ENCODE measurements at regions not wholly inside any gene's neighbourhood (a gene's known extent, or its start where the extent isn't known, plus 50 kb on each side); places are given as distances from the start of the nearest gene placed in this dataset.
A peak's percentile ranks its signal among the peaks of the same experiment; 100 is the strongest.
"Not testable (repeated sequence)": the region's sequence is repeated elsewhere in the genome, so short reads cannot be mapped to it uniquely, and the experiment has no call there.

GRCh38 chr7:27025270-27025669 lies 70.5 kb downstream of the HOXA1 start:
- no peak for TF ChIP-seq CTCF (IDR thresholded peaks at IDR 0.05)
- no peak for TF ChIP-seq EZH2 (IDR thresholded peaks at IDR 0.05)
- TF ChIP-seq EZH2phosphoT487 (IDR thresholded peaks at IDR 0.05), result no peak
- Histone ChIP-seq H2AFZ (replicated peaks) (peak overlapping the region; percentile 72), H3K4me2 (no peak overlapping the region), H3K9ac (no peak overlapping the region), H3K27ac (no peak overlapping the region), H3K4me1 (peaks cover 18% of the 10 kb centered on the region), H3K79me2 (ENCODE audit: low read depth) (no peaks in the 10 kb centered on the region), H3K9me3 (ENCODE audit: low read depth) (no peaks in the 10 kb centered on the region), H3F3A (ENCODE audit: low read depth) (peaks cover 7% of the 10 kb centered on the region), H3K4me3 (no peak overlapping the region), H3K27me3 (peaks cover 28% of the 10 kb centered on the region), H4K20me1 (ENCODE audit: low read depth) (no peaks in the 10 kb centered on the region), H3K36me3 (no peaks in the 10 kb centered on the region)
- peaks cover 1% of the 10 kb centered on the region for H3K4me1 Mint-ChIP-seq
- DNase-seq (ENCODE audit: low spot score), result no peak
- no peak overlapping the region for H3K27ac Mint-ChIP-seq
- no peaks in the 10 kb centered on the region for H3K36me3 Mint-ChIP-seq
- no peak overlapping the region for H3K4me3 Mint-ChIP-seq
- H3K27me3 Mint-ChIP-seq (ENCODE audit: insufficient read depth, low read depth), result peaks cover 4% of the 10 kb centered on the region
- H3K9me3 Mint-ChIP-seq, result no peaks in the 10 kb centered on the region

- Histone ChIP-seq H3K4me1 (no peaks in the 10 kb centered on the region), H3K27me3 (no peaks in the 10 kb centered on the region), H4K20me1 (ENCODE audit: low read depth) (no peaks in the 10 kb centered on the region), H3K9me3 (ENCODE audit: low read depth) (peaks cover 7% of the 10 kb centered on the region), H3K4me2 (no peak overlapping the region), H3K27ac (no peak overlapping the region), H3K9ac (no peak overlapping the region), H3K36me3 (no peaks in the 10 kb centered on the region), H3K4me3 (no peak overlapping the region), H3K79me2 (ENCODE audit: low read depth) (no peaks in the 10 kb centered on the region), H3F3A (ENCODE audit: low read depth) (no peaks in the 10 kb centered on the region), H2AFZ (replicated peaks) (no peak overlapping the region)
- no peak for DNase-seq (ENCODE audit: low spot score)
- Mint-ChIP-seq H3K27me3 (ENCODE audit: insufficient read depth, low read depth) (peaks cover 5% of the 10 kb centered on the region), H3K4me3 (no peak overlapping the region), H3K4me1 (no peaks in the 10 kb centered on the region), H3K27ac (no peak overlapping the region), H3K9me3 (peaks cover 24% of the 10 kb centered on the region), H3K36me3 (no peaks in the 10 kb centered on the region)
- TF ChIP-seq CTCF (IDR thresholded peaks at IDR 0.05) (no peak), EZH2 (IDR thresholded peaks at IDR 0.05) (no peak), EZH2phosphoT487 (IDR thresholded peaks at IDR 0.05) (no peak)
Measured at GRCh38 chr7:27010068-27010467, 85.7 kb downstream of the HOXA1 start.

- H3K27me3 ChIP-seq, result no peaks in the 10 kb centered on the region
- peaks cover 33% of the 10 kb centered on the region for H3K9me3 Mint-ChIP-seq
- no peak overlapping the region for H3K9ac ChIP-seq
- H3K4me2 ChIP-seq, result no peak overlapping the region
- peaks cover 6% of the 10 kb centered on the region for H3K27me3 Mint-ChIP-seq (ENCODE audit: insufficient read depth, low read depth)
- H3K9me3 ChIP-seq (ENCODE audit: low read depth), result no peaks in the 10 kb centered on the region
- no peak overlapping the region for H3K27ac Mint-ChIP-seq
- H3K36me3 Mint-ChIP-seq, result no peaks in the 10 kb centered on the region
- DNase-seq (ENCODE audit: low spot score), result no peak
- no peak overlapping the region for H3K27ac ChIP-seq
- peaks cover 5% of the 10 kb centered on the region for H3K4me1 ChIP-seq
- H3K4me3 ChIP-seq, result no peak overlapping the region
- no peak overlapping the region for H3K4me3 Mint-ChIP-seq
- no peaks in the 10 kb centered on the region for H3K36me3 ChIP-seq
- H3K4me1 Mint-ChIP-seq, result peaks cover 5% of the 10 kb centered on the region
- no peaks in the 10 kb centered on the region for H3K79me2 ChIP-seq (ENCODE audit: low read depth)
- TF ChIP-seq EZH2phosphoT487 (IDR thresholded peaks at IDR 0.05), result no peak
- no peak for TF ChIP-seq CTCF (IDR thresholded peaks at IDR 0.05)
- TF ChIP-seq EZH2 (IDR thresholded peaks at IDR 0.05), result no peak
- no peaks in the 10 kb centered on the region for H4K20me1 ChIP-seq (ENCODE audit: low read depth)
- no peak overlapping the region for H2AFZ ChIP-seq (replicated peaks)
- no peaks in the 10 kb centered on the region for H3F3A ChIP-seq (ENCODE audit: low read depth)
Measured at GRCh38 chr7:27000496-27000895, 95.3 kb downstream of the HOXA1 start.

DNA sequence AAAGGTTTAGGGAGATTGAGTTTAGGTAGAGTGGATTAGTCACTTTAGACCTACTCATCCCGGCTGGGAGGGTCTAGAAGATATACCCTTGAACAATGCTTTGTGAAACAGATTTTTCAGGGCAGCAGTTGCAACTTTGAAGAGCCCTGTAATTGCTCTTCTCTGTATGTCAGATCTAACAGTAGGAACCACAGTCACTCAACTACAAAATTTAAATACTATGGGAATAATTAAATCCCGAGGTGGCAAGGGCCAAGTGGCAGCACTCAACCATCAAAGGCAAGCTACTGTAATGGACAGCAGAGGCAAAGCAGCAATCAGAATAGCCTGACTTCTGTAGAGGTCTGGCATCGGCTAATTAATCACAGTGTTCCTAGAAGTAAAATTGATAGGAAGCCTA lies 97.5 kb downstream of the HOXA1 start:
- H3K36me3 Mint-ChIP-seq; H3K4me3 Mint-ChIP-seq; H3F3A ChIP-seq (ENCODE audit: low read depth); H3K9me3 ChIP-seq (ENCODE audit: low read depth); H4K20me1 ChIP-seq (ENCODE audit: low read depth); H3K9ac ChIP-seq; H3K4me1 ChIP-seq; H3K4me3 ChIP-seq; H3K27me3 ChIP-seq; H3K79me2 ChIP-seq (ENCODE audit: low read depth); H3K27ac ChIP-seq; H3K27ac Mint-ChIP-seq; DNase-seq (ENCODE audit: low spot score); H3K36me3 ChIP-seq; H3K27me3 Mint-ChIP-seq (ENCODE audit: insufficient read depth, low read depth); H3K4me2 ChIP-seq; H2AFZ ChIP-seq (replicated peaks): not testable (repeated sequence)
- peaks cover 13% of the 10 kb centered on the region for H3K4me1 Mint-ChIP-seq
- peaks cover 33% of the 10 kb centered on the region for H3K9me3 Mint-ChIP-seq
